ENCODE measurements at regions not wholly inside any gene's neighbourhood (a gene's known extent, or its start where the extent isn't known, plus 50 kb on each side); places are given as distances from the start of the nearest gene placed in this dataset.

- TF ChIP-seq FOXP2 (optimal IDR thresholded peaks at IDR 0.05; ENCODE audit: borderline replicate concordance, extremely low read depth, extremely low read length, insufficient read depth) (no peak), TAF1 (IDR thresholded peaks at IDR 0.05; ENCODE audit: borderline replicate concordance, insufficient read depth, low read length) (no peak), POLR2AphosphoS5 (IDR thresholded peaks at IDR 0.05; ENCODE audit: low read depth, low read length) (no peak), SIN3A (IDR thresholded peaks at IDR 0.05; ENCODE audit: borderline replicate concordance, insufficient read depth, low read length) (no peak)
- TF ChIP-seq, protein P1, sequence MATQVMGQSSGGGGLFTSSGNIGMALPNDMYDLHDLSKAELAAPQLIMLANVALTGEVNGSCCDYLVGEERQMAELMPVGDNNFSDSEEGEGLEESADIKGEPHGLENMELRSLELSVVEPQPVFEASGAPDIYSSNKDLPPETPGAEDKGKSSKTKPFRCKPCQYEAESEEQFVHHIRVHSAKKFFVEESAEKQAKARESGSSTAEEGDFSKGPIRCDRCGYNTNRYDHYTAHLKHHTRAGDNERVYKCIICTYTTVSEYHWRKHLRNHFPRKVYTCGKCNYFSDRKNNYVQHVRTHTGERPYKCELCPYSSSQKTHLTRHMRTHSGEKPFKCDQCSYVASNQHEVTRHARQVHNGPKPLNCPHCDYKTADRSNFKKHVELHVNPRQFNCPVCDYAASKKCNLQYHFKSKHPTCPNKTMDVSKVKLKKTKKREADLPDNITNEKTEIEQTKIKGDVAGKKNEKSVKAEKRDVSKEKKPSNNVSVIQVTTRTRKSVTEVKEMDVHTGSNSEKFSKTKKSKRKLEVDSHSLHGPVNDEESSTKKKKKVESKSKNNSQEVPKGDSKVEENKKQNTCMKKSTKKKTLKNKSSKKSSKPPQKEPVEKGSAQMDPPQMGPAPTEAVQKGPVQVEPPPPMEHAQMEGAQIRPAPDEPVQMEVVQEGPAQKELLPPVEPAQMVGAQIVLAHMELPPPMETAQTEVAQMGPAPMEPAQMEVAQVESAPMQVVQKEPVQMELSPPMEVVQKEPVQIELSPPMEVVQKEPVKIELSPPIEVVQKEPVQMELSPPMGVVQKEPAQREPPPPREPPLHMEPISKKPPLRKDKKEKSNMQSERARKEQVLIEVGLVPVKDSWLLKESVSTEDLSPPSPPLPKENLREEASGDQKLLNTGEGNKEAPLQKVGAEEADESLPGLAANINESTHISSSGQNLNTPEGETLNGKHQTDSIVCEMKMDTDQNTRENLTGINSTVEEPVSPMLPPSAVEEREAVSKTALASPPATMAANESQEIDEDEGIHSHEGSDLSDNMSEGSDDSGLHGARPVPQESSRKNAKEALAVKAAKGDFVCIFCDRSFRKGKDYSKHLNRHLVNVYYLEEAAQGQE (IDR thresholded peaks at IDR 0.05; ENCODE audit: insufficient read depth in 1 of 2, low read depth in 2 of 2, low read length in 2 of 2), result no peak
Observed at GRCh38 chr14:104349950-104350349, 211.6 kb downstream of the KIF26A start.

DNA sequence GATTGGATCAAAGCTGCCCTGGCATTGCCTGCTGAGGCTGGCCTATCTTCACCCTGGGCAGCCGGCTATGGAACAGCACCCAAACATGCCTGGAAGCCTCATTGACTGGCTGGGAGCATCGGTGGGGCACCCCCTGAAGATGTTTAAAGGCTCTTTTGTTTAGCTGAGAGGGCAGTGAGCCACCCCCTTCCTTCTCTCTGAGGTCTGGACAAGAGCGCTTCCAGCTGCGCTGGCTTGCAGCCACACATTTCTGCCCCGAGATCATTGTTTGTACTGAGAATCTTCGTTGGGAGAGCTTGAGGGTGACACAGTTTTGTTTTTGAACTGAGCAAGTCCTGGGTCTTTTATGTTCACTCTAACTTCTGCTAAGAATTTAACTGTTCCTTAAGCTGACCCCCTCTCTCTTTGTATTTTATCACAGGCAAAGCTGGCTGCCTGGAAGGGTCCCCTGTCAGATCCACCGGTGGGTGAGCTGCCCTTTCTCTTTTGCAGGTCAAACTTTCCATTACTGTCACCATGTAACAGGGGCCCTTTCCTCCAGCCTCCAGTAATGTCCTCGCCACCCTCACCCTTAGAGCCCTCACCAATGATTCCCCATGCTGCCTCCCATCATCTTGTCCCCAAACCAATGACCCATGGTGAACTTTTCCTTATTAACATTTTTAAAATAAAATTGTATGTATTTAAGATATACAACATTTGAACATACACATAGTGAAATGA is 212.2 kb downstream of the KIF26A start:
- TF ChIP-seq, protein P1 (IDR thresholded peaks at IDR 0.05; ENCODE audit: insufficient read depth in 1 of 2, low read depth in 2 of 2, low read length in 2 of 2), result no peak

DNA sequence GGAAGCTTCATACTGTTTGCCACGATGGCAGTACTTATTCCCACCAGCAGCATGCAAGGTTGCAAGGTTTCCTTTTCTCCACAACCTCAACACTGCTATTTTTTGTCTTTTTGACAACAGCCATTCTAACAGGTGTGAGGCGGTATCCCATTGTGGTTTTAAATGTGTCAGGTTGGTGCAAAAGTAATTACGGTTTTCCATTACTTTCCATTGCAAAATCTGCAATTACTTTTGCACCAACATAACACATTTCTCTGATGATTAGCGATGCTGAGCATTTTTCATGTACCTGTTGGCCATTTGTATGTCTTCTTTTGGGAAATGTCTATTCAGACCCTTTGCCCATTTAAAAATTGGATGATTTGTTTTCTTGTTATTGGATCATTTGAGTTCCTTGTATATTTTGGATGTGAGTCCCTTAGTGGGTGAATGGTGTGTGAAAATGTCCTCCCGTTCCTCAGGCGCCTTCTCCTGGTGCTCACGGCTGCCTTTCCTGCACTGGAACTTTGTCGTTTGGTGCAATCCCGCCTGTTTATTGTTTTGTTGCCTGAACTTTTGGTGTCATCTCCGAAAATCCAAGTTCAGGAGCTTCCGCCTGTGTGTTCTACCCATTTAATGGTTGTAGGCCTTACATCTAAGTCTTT is 213.6 kb downstream of the KIF26A start:
- TF ChIP-seq TAF1 (IDR thresholded peaks at IDR 0.05; ENCODE audit: borderline replicate concordance, insufficient read depth, low read length) (no peak), POLR2AphosphoS5 (IDR thresholded peaks at IDR 0.05; ENCODE audit: low read depth, low read length) (no peak), SIN3A (IDR thresholded peaks at IDR 0.05; ENCODE audit: borderline replicate concordance, insufficient read depth, low read length) (no peak), FOXP2 (optimal IDR thresholded peaks at IDR 0.05; ENCODE audit: borderline replicate concordance, extremely low read depth, extremely low read length, insufficient read depth) (no peak)
- TF ChIP-seq, protein P1 (IDR thresholded peaks at IDR 0.05; ENCODE audit: insufficient read depth in 1 of 2, low read depth in 2 of 2, low read length in 2 of 2), result no peak

DNA sequence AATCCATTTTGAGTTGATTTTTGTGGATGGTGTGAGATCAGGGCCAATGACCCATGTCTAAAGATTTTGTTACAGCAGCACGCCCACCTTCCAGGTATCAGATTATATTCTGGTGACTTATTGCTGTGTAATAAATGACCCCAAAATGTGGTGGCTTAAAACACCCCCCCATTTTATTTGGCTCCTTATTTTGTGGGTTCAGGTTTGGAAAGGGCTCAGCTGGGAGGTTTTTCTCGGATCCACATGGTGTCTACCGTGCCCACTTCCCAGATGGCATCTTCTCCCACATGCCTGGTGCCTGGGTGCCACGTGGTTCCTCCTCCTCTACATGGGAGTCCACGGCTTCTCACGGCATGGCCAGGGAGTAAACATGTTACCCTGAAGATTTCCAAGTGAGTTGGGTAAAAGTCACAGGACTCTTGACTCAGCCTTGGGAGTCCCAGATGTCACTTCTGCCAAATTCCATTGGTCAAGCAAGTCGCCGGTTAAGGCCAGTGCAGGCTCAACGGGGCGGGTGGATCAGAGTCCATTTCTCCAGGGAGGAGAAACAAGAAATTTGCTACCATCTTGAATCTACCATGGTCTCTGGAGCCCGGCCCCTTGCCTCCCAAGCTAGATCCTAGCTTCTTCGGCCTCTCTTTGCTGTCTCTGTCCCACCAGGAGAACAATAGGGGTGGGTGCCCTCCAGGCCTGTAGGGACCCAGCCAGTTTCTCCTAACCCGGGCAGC is 214.3 kb downstream of the KIF26A start:
- TF ChIP-seq TAF1 (IDR thresholded peaks at IDR 0.05; ENCODE audit: borderline replicate concordance, insufficient read depth, low read length), result no peak
- TF ChIP-seq POLR2AphosphoS5 (IDR thresholded peaks at IDR 0.05; ENCODE audit: low read depth, low read length), result no peak
- TF ChIP-seq FOXP2 (optimal IDR thresholded peaks at IDR 0.05; ENCODE audit: borderline replicate concordance, extremely low read depth, extremely low read length, insufficient read depth), result no peak
- TF ChIP-seq, protein P1 (IDR thresholded peaks at IDR 0.05; ENCODE audit: insufficient read depth in 1 of 2, low read depth in 2 of 2, low read length in 2 of 2), result no peak
- TF ChIP-seq SIN3A (IDR thresholded peaks at IDR 0.05; ENCODE audit: borderline replicate concordance, insufficient read depth, low read length), result no peak
